Activated naive CD4-positive, alpha-beta T cell treated with anti-CD3 and anti-CD28 coated beads, Interleukin-2, amount 50 U/mL, for 24 hours (primary cell): ENCODE measurements at regions not wholly inside any gene's neighbourhood (a gene's known extent, or its start where the extent isn't known, plus 50 kb on each side); places are given as distances from the start of the nearest gene placed in this dataset.

ENCODE experiments used
- H3K27ac Mint-ChIP-seq: one replicate; pipeline ENCODE4 v1.8.0; 2021; ENCODE audit warnings: mild to moderate bottlenecking, mixed read lengths
- H3K27me3 Mint-ChIP-seq: one replicate; pipeline ENCODE4 v1.8.0; 2021; ENCODE audit warnings: mixed read lengths
- H3K36me3 Mint-ChIP-seq: one replicate; pipeline ENCODE4 v1.8.0; 2021; ENCODE audit warnings: mixed read lengths
- H3K4me1 Mint-ChIP-seq: one replicate; pipeline ENCODE4 v1.8.0; 2021; ENCODE audit warnings: mixed read lengths
- H3K4me3 Mint-ChIP-seq: one replicate; pipeline ENCODE4 v1.8.0; 2021; ENCODE audit warnings: mild to moderate bottlenecking, mixed read lengths
- H3K9me3 Mint-ChIP-seq: one replicate; pipeline ENCODE4 v1.8.0; 2021; ENCODE audit warnings: mixed read lengths

GRCh38 chr5:158164296-158165047 is 305.5 kb upstream of the CLINT1 start:
- Mint-ChIP-seq H3K27me3 (peaks cover 6% of the 10 kb centered on the region), H3K27ac (no peak overlapping the region), H3K36me3 (no peaks in the 10 kb centered on the region)

GRCh38 chr5:158163451-158164295 is 304.7 kb upstream of the CLINT1 start:
- Mint-ChIP-seq H3K27ac (no peak overlapping the region), H3K9me3 (no peaks in the 10 kb centered on the region), H3K36me3 (no peaks in the 10 kb centered on the region), H3K4me3 (no peak overlapping the region), H3K27me3 (peaks cover 6% of the 10 kb centered on the region), H3K4me1 (no peaks in the 10 kb centered on the region)

More at GRCh38 chr5:158164296-158165047, 305.5 kb upstream of the CLINT1 start:
- no peaks in the 10 kb centered on the region for H3K4me1 Mint-ChIP-seq
- H3K9me3 Mint-ChIP-seq = no peaks in the 10 kb centered on the region
- H3K4me3 Mint-ChIP-seq = no peak overlapping the region

DNA sequence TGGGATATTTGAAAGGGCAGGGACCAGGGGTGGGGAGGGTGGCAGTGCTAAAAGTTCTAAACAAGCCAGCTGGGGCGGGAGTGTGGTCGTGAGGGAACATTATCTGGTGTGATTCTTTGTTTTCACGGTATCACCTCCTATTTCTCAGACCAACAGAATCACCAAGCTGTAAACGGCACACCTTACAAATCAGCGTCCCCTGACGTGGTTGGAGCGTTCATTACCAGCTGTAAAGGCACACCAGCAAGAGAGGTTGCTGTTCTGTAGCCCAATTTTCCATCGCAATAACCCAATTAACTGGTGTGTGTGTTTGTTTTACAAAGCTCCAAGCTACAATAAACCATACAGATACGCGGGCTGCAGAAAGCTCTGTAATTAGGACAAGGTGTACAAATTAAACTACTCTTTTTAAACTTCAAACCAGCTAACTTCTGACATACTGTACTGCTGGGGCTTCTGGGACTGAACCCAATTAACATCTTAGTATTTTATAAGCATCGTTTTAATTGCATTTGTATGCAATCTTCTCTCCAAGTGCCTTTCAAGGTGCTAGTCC is 303.6 kb upstream of the CLINT1 start:
- no peak overlapping the region for H3K27ac Mint-ChIP-seq

DNA sequence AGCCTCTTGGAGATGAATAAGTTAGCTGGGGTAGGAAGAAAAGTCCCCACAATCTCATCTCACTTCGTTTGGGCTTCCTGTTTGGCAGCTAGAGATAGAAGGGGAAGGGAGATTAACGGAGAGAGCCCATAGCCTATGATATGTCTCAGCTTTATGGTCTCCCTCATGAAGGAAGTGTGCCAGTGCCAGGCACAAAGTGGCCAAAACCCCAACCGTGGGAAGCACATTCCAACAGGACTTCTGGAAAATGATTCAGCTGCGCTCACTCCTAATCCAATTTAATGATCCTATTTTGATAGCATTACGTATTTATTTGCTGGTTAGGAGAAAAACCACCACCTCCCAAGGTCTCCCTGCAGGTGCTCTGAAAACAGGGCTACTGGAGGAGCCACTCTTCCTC is 303.1 kb upstream of the CLINT1 start:
- Mint-ChIP-seq H3K27ac (no peak overlapping the region), H3K4me1 (no peaks in the 10 kb centered on the region), H3K36me3 (no peaks in the 10 kb centered on the region), H3K27me3 (peaks cover 11% of the 10 kb centered on the region), H3K9me3 (no peaks in the 10 kb centered on the region), H3K4me3 (no peak overlapping the region)

More for the DNA sequence above, 303.6 kb upstream of the CLINT1 start:
- H3K27me3 Mint-ChIP-seq = peaks cover 8% of the 10 kb centered on the region
- no peak overlapping the region for H3K4me3 Mint-ChIP-seq
- no peaks in the 10 kb centered on the region for H3K4me1 Mint-ChIP-seq
- H3K36me3 Mint-ChIP-seq = no peaks in the 10 kb centered on the region
- no peaks in the 10 kb centered on the region for H3K9me3 Mint-ChIP-seq

DNA sequence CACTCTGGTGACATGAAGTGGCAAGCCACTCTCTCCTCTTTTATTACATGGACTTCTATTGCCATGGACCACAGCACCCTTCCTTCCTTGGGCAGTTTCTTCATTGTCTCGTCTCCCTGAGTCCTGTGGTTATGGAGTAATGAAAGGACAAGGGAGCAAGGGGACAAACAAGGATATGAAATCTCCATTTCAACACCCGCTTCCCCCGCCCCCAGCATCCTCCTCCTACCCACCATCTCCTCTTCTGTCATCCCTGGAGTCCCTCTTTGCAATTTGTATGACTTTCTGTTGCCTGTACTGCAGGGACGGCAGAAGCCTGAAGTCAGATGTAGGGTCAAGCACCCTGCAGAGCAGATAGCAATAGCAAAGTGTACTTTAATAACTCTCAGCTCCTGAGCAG is 300.7 kb upstream of the CLINT1 start:
- Mint-ChIP-seq H3K36me3 (no peaks in the 10 kb centered on the region), H3K9me3 (no peaks in the 10 kb centered on the region), H3K27ac (no peak overlapping the region)

GRCh38 chr5:158155811-158156505 is 297.0 kb upstream of the CLINT1 start:
- no peaks in the 10 kb centered on the region for H3K9me3 Mint-ChIP-seq
- no peaks in the 10 kb centered on the region for H3K4me1 Mint-ChIP-seq
- no peak overlapping the region for H3K4me3 Mint-ChIP-seq
- H3K36me3 Mint-ChIP-seq = no peaks in the 10 kb centered on the region
- no peak overlapping the region for H3K27ac Mint-ChIP-seq
- H3K27me3 Mint-ChIP-seq = peaks cover 6% of the 10 kb centered on the region

More for the DNA sequence above, 300.7 kb upstream of the CLINT1 start:
- H3K4me3 Mint-ChIP-seq = no peak overlapping the region
- no peaks in the 10 kb centered on the region for H3K4me1 Mint-ChIP-seq
- peaks cover 9% of the 10 kb centered on the region for H3K27me3 Mint-ChIP-seq

- Mint-ChIP-seq H3K27me3 (peaks cover 6% of the 10 kb centered on the region), H3K4me1 (no peaks in the 10 kb centered on the region), H3K27ac (no peak overlapping the region), H3K9me3 (no peaks in the 10 kb centered on the region), H3K4me3 (no peak overlapping the region), H3K36me3 (no peaks in the 10 kb centered on the region)
Observed at GRCh38 chr5:158155067-158155466, 296.1 kb upstream of the CLINT1 start.

GRCh38 chr5:158154226-158155005 is 295.5 kb upstream of the CLINT1 start:
- Mint-ChIP-seq H3K9me3 (no peaks in the 10 kb centered on the region), H3K27me3 (peaks cover 6% of the 10 kb centered on the region), H3K4me1 (no peaks in the 10 kb centered on the region), H3K4me3 (no peak overlapping the region), H3K27ac (no peak overlapping the region), H3K36me3 (no peaks in the 10 kb centered on the region)

GRCh38 chr5:158153508-158153907 is 294.6 kb upstream of the CLINT1 start:
- Mint-ChIP-seq H3K4me3 (no peak overlapping the region), H3K9me3 (no peaks in the 10 kb centered on the region), H3K27me3 (peaks cover 6% of the 10 kb centered on the region), H3K36me3 (no peaks in the 10 kb centered on the region), H3K27ac (no peak overlapping the region), H3K4me1 (no peaks in the 10 kb centered on the region)

DNA sequence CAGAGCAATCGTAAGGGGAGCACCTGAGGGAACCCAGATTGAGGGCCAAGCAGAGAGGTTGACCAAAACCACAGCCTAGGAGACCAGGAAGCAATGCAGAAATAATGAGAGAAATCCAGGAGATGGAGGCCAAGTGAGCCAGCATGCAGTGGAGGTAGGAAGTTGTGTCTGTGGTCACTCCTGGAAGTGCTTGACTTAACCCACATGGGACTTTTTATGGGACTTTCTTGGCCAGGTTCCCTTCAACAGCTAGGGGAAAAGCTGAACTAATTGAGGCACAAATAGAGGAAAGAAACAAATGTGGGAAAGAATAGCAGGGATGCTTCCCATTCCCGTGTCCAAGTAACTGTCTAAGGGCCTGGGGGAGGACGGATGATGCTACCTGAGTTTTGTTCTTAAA is 293.2 kb upstream of the CLINT1 start:
- Mint-ChIP-seq H3K36me3 (no peaks in the 10 kb centered on the region), H3K27me3 (peaks cover 2% of the 10 kb centered on the region), H3K27ac (no peak overlapping the region), H3K4me1 (no peaks in the 10 kb centered on the region), H3K4me3 (no peak overlapping the region), H3K9me3 (no peaks in the 10 kb centered on the region)

- Mint-ChIP-seq H3K27me3 (no peaks in the 10 kb centered on the region), H3K36me3 (no peaks in the 10 kb centered on the region), H3K4me1 (no peaks in the 10 kb centered on the region), H3K4me3 (no peak overlapping the region), H3K27ac (no peak overlapping the region), H3K9me3 (no peaks in the 10 kb centered on the region)
Observed at GRCh38 chr5:158147227-158147626, 288.3 kb upstream of the CLINT1 start.

GRCh38 chr5:158145827-158146226 is 286.9 kb upstream of the CLINT1 start:
- no peak overlapping the region for H3K4me3 Mint-ChIP-seq
- no peaks in the 10 kb centered on the region for H3K9me3 Mint-ChIP-seq
- H3K4me1 Mint-ChIP-seq = no peaks in the 10 kb centered on the region
- no peak overlapping the region for H3K27ac Mint-ChIP-seq
- H3K27me3 Mint-ChIP-seq = no peaks in the 10 kb centered on the region
- H3K36me3 Mint-ChIP-seq = no peaks in the 10 kb centered on the region

DNA sequence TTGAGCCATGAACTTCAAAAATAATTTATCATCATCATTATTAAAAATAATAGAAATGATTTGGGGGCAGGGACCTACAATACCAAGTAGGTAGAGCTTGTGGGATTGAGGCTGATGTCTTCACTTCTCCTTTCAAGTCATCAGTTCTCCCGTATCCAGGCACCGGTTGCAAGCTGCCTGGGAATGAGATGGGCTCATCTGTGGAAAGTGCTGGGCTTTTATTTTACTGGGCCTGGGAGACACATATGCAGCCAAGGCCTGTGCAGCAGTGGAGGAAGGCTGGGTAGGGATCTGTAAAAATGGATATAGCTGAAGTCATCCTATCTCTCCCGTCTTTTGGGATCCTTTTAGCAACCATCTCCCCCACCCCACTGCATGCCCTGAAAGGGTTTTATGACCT is 284.1 kb upstream of the CLINT1 start:
- no peaks in the 10 kb centered on the region for H3K9me3 Mint-ChIP-seq
- no peak overlapping the region for H3K27ac Mint-ChIP-seq

GRCh38 chr5:158142156-158142555 is 283.2 kb upstream of the CLINT1 start:
- no peaks in the 10 kb centered on the region for H3K9me3 Mint-ChIP-seq
- no peak overlapping the region for H3K4me3 Mint-ChIP-seq
- H3K36me3 Mint-ChIP-seq = no peaks in the 10 kb centered on the region
- H3K27me3 Mint-ChIP-seq = no peaks in the 10 kb centered on the region
- no peaks in the 10 kb centered on the region for H3K4me1 Mint-ChIP-seq
- H3K27ac Mint-ChIP-seq = no peak overlapping the region

More for the DNA sequence above, 284.1 kb upstream of the CLINT1 start:
- Mint-ChIP-seq H3K27me3 (no peaks in the 10 kb centered on the region), H3K4me3 (no peak overlapping the region), H3K4me1 (no peaks in the 10 kb centered on the region), H3K36me3 (no peaks in the 10 kb centered on the region)
